ENCODE measurements at regions not wholly inside any gene's neighbourhood (a gene's known extent, or its start where the extent isn't known, plus 50 kb on each side); places are given as distances from the start of the nearest gene placed in this dataset.

- DNase-seq, result no peak
These were observed 136.6 kb downstream of the RNF152 start for GRCh38 chr18:61756244-61756643.

GRCh38 chr18:61755555-61755954 lies 137.3 kb downstream of the RNF152 start:
- no peak for DNase-seq

- no peak for DNase-seq
These were observed 138.7 kb downstream of the RNF152 start for GRCh38 chr18:61754039-61754583.

- no peak for DNase-seq
These were observed 139.4 kb downstream of the RNF152 start for GRCh38 chr18:61753373-61753772.

- DNase-seq, result no peak
These were observed 139.8 kb downstream of the RNF152 start for GRCh38 chr18:61752973-61753372.

GRCh38 chr18:61750840-61751668 lies 141.8 kb downstream of the RNF152 start:
- no peak for DNase-seq

GRCh38 chr18:61749546-61749945 lies 143.3 kb downstream of the RNF152 start:
- DNase-seq, result no peak

GRCh38 chr18:61749031-61749430 lies 143.8 kb downstream of the RNF152 start:
- no peak for DNase-seq

GRCh38 chr18:61748004-61748403 lies 144.8 kb downstream of the RNF152 start:
- DNase-seq, result no peak

GRCh38 chr18:61743775-61744531 lies 148.9 kb downstream of the RNF152 start:
- DNase-seq, result no peak

- DNase-seq, result no peak
These were observed 150.0 kb downstream of the RNF152 start for GRCh38 chr18:61742565-61743429.

- DNase-seq, result no peak
These were observed 150.8 kb downstream of the RNF152 start for GRCh38 chr18:61741881-61742454.

GRCh38 chr18:61738488-61738887 lies 154.3 kb downstream of the RNF152 start:
- DNase-seq, result no peak

GRCh38 chr18:61738042-61738441 lies 154.8 kb downstream of the RNF152 start:
- no peak for DNase-seq

- DNase-seq, result no peak
These were observed 156.7 kb downstream of the RNF152 start for GRCh38 chr18:61736133-61736532.

GRCh38 chr18:61735564-61736102 lies 157.2 kb downstream of the RNF152 start:
- DNase-seq, result no peak

- DNase-seq, result no peak
These were observed 158.4 kb downstream of the RNF152 start for GRCh38 chr18:61734396-61734795.

- DNase-seq, result no peak
These were observed 160.0 kb downstream of the RNF152 start for GRCh38 chr18:61732854-61733253.

- no peak for DNase-seq
These were observed 161.0 kb downstream of the RNF152 start for GRCh38 chr18:61731693-61732376.

- DNase-seq, result no peak
These were observed 161.6 kb downstream of the RNF152 start for GRCh38 chr18:61731178-61731577.

GRCh38 chr18:61729322-61729721 lies 163.5 kb downstream of the RNF152 start:
- no peak for DNase-seq
